22Rv1 (cell line): ENCODE measurements at regions not wholly inside any gene's neighbourhood (a gene's known extent, or its start where the extent isn't known, plus 50 kb on each side); places are given as distances from the start of the nearest gene placed in this dataset.
"Not testable (repeated sequence)": the region's sequence is repeated elsewhere in the genome, so short reads cannot be mapped to it uniquely, and the experiment has no call there.

ENCODE experiments used
- H3K27ac ChIP-seq: fragments of 450-650 bp; 2 replicates; pipeline ENCODE4 v1.5.1; 2017
- CTCF ChIP-seq: fragments of 450-650 bp; IDR thresholded peaks from 2 replicates; pipeline ENCODE4 v1.5.1; 2017; ENCODE audit warnings: mild to moderate bottlenecking
- ZFX ChIP-seq: fragments of 450-650 bp; IDR thresholded peaks from 2 replicates; pipeline ENCODE4 v1.6.1; 2017; ENCODE audit warnings: antibody characterized with exemption, borderline replicate concordance

GRCh38 chr15:79775821-79776220, 121.0 kb downstream of the MTHFS start:
- TF ChIP-seq CTCF: no peak
- no peak for TF ChIP-seq ZFX
- H3K27ac ChIP-seq: no peak overlapping the region

GRCh38 chr15:79777916-79778315, 118.9 kb downstream of the MTHFS start:
- H3K27ac ChIP-seq: no peak overlapping the region
- TF ChIP-seq ZFX (no peak), CTCF (no peak)

GRCh38 chr15:79778378-79778990, 118.3 kb downstream of the MTHFS start:
- no peak overlapping the region for H3K27ac ChIP-seq
- no peak for TF ChIP-seq ZFX
- no peak for TF ChIP-seq CTCF

GRCh38 chr15:79779746-79780145, 117.1 kb downstream of the MTHFS start:
- TF ChIP-seq CTCF (no peak), ZFX (no peak)
- H3K27ac ChIP-seq: no peak overlapping the region

GRCh38 chr15:79782307-79782706, 114.5 kb downstream of the MTHFS start:
- not testable (repeated sequence) for H3K27ac ChIP-seq
